IMR-90 (cell line): ENCODE measurements at regions not wholly inside any gene's neighbourhood (a gene's known extent, or its start where the extent isn't known, plus 50 kb on each side); places are given as distances from the start of the nearest gene placed in this dataset.

ENCODE experiments used
- ATAC-seq: fragments of 200-7000 bp; cut with Tn5 transposase; 2 replicates; pipeline ENCODE4 v1.9.1; 2020; ENCODE audit warnings: low read depth, mild to moderate bottlenecking, moderate library complexity
- BruUV-seq: library from RNA; stranded (reverse); fragments of 400-500 nt; replicated peaks from 2 replicates; lab custom pipeline; 2021; lab: Mats Ljungman, UMichigan
- CTCF ChIA-PET: fragments of 300-600 bp; formaldehyde crosslinking; extraction: SDS; loops from one replicate; lab custom pipeline; 2021; ENCODE audit warnings: antibody characterized with exemption; lab: Yijun Ruan, JAX
- POLR2A ChIA-PET: fragments of 300-600 bp; sonication (Branson Sonifier 250); formaldehyde crosslinking; loops from one replicate; lab custom pipeline; 2022; ENCODE audit warnings: antibody characterized with exemption; ENCODE audit not compliant: unreplicated experiment; lab: Charles Lee
- DNase-seq: peaks from one replicate; pipeline ENCODE4 v3.0.0; 2013
- H2AFZ ChIP-seq: replicated peaks from 2 replicates; pipeline ENCODE3; 2013; ENCODE audit warnings: low read length, mild to moderate bottlenecking; ENCODE audit not compliant: poor library complexity
- H2AK5ac ChIP-seq: 2 replicates; pipeline ENCODE4 v1.6.1; 2013; ENCODE audit warnings: low read depth, low read length, inconsistent platforms
- H2AK9ac ChIP-seq: replicated peaks from 2 replicates; pipeline ENCODE3; 2013; ENCODE audit warnings: mild to moderate bottlenecking, low read depth, low read length, moderate library complexity; ENCODE audit not compliant: poor library complexity
- H2BK120ac ChIP-seq: 2 replicates; pipeline ENCODE4 v1.6.1; 2013; ENCODE audit warnings: low read depth, low read length, inconsistent platforms
- H2BK15ac ChIP-seq: 3 replicates; pipeline ENCODE4 v1.6.1; 2013; ENCODE audit warnings: low read depth, low read length, inconsistent platforms
- H2BK20ac ChIP-seq: 2 replicates; pipeline ENCODE4 v1.6.1; 2013; ENCODE audit warnings: low read depth, mild to moderate bottlenecking, inconsistent platforms, low read length, moderate library complexity
- H2BK5ac ChIP-seq: 2 replicates; pipeline ENCODE4 v1.6.1; 2013; ENCODE audit warnings: mild to moderate bottlenecking, low read depth, low read length, inconsistent platforms; ENCODE audit not compliant: poor library complexity, severe bottlenecking
- H3K14ac ChIP-seq: replicated peaks from 2 replicates; pipeline ENCODE4 v1.6.1; 2013; ENCODE audit warnings: low read depth, low read length, inconsistent platforms
- H3K18ac ChIP-seq: 2 replicates; pipeline ENCODE4 v1.6.1; 2013; ENCODE audit warnings: low read depth, low read length, control low read depth
- H3K23ac ChIP-seq: 2 replicates; pipeline ENCODE4 v1.6.1; 2013; ENCODE audit warnings: low read depth, low read length, inconsistent platforms
- H3K27ac ChIP-seq: 2 replicates; pipeline ENCODE4 v1.5.1; 2013; ENCODE audit warnings: mild to moderate bottlenecking, control low read depth, low read length; ENCODE audit not compliant: insufficient read depth
- H3K27me3 ChIP-seq: 2 replicates; pipeline ENCODE4 v1.6.1; 2013; ENCODE audit warnings: low read length; ENCODE audit not compliant: control insufficient read depth, insufficient read depth
- H3K36me3 ChIP-seq: 2 replicates; pipeline ENCODE4 v1.6.1; 2013; ENCODE audit warnings: low read length, mixed read lengths; ENCODE audit not compliant: control insufficient read depth, insufficient read depth
- H3K4ac ChIP-seq: 2 replicates; pipeline ENCODE4 v1.6.1; 2013; ENCODE audit warnings: low read depth, low read length, inconsistent platforms
- H3K4me1 ChIP-seq: 2 replicates; pipeline ENCODE4 v1.6.1; 2013; ENCODE audit warnings: low read length, mixed read lengths; ENCODE audit not compliant: control insufficient read depth, insufficient read depth
- H3K4me2 ChIP-seq: 2 replicates; pipeline ENCODE4 v1.6.1; 2013; ENCODE audit warnings: low read depth, mild to moderate bottlenecking, control low read depth, low read length, moderate library complexity
- H3K4me3 ChIP-seq: 2 replicates; pipeline ENCODE4 v1.5.1; 2013; ENCODE audit warnings: low read depth, mild to moderate bottlenecking, control low read depth, low read length, moderate library complexity; ENCODE audit not compliant: insufficient read depth
- H3K56ac ChIP-seq: 2 replicates; pipeline ENCODE4 v1.6.1; 2013; ENCODE audit warnings: low read length, inconsistent platforms; ENCODE audit not compliant: insufficient read depth; ENCODE audit errors: extremely low read depth
- H3K79me1 ChIP-seq, 2 experiments: 2 replicates each; pipeline ENCODE4 v1.6.1; 2013; ENCODE audit warnings: low read length in 2 of 2, inconsistent platforms in 1 of 2, low read depth in 1 of 2
- H3K9ac ChIP-seq: 2 replicates; pipeline ENCODE4 v1.6.1; 2013; ENCODE audit warnings: low read depth, low read length, control low read depth
- H3K9me1 ChIP-seq: 2 replicates; pipeline ENCODE4 v1.6.1; 2013; ENCODE audit warnings: low read length, inconsistent platforms; ENCODE audit not compliant: insufficient read depth
- H3K9me3 ChIP-seq: 2 replicates; pipeline ENCODE4 v1.6.1; 2013; ENCODE audit warnings: low read length; ENCODE audit not compliant: control insufficient read depth, insufficient read depth
- H4K20me1 ChIP-seq: 2 replicates; pipeline ENCODE4 v1.6.1; 2013; ENCODE audit warnings: low read length, inconsistent platforms; ENCODE audit not compliant: insufficient read depth
- H4K5ac ChIP-seq: 2 replicates; pipeline ENCODE4 v1.6.1; 2013; ENCODE audit warnings: mild to moderate bottlenecking, low read depth, low read length, control low read depth
- H4K8ac ChIP-seq, 2 experiments: 2 replicates each; pipeline ENCODE4 v1.6.1; 2013; ENCODE audit warnings: low read depth in 2 of 2, low read length in 2 of 2, control low read depth in 1 of 2, inconsistent platforms in 1 of 2
- H4K91ac ChIP-seq: 2 replicates; pipeline ENCODE4 v1.6.1; 2013; ENCODE audit warnings: low read depth, low read length, inconsistent platforms; ENCODE audit not compliant: insufficient read depth
- BHLHE40 ChIP-seq: fragments of 150-350 bp; IDR thresholded peaks from 2 replicates; pipeline ENCODE4 v1.6.1; 2016; ENCODE audit warnings: mild to moderate bottlenecking, low read depth, low read length
- CEBPB ChIP-seq: IDR thresholded peaks from 2 replicates; pipeline ENCODE4 v1.6.1; 2012; ENCODE audit warnings: low read depth, low read length, improper control_type of control experiment
- CHD1 ChIP-seq: IDR thresholded peaks from 2 replicates; pipeline ENCODE4 v1.6.1; 2012; ENCODE audit warnings: low read depth, low read length, improper control_type of control experiment
- CTCF ChIP-seq: conservative IDR thresholded peaks from 2 replicates; pipeline ENCODE4 v1.5.1; 2012; ENCODE audit warnings: mild to moderate bottlenecking, low read depth, low read length, improper control_type of control experiment
- MXI1 ChIP-seq: IDR thresholded peaks from 2 replicates; pipeline ENCODE4 v1.6.1; 2012; ENCODE audit warnings: low read depth, mild to moderate bottlenecking, low read length, moderate library complexity, borderline replicate concordance
- RAD21 ChIP-seq: IDR thresholded peaks from 2 replicates; pipeline ENCODE4 v1.6.1; 2012; ENCODE audit warnings: low read length, improper control_type of control experiment
- RCOR1 ChIP-seq: IDR thresholded peaks from 2 replicates; pipeline ENCODE4 v1.6.1; 2012; ENCODE audit warnings: mild to moderate bottlenecking, low read length, improper control_type of control experiment; ENCODE audit not compliant: insufficient replicate concordance
- RFX5 ChIP-seq: IDR thresholded peaks from 2 replicates; pipeline ENCODE4 v1.8.0; 2012; ENCODE audit warnings: low read depth, mild to moderate bottlenecking, low read length, moderate library complexity
- USF2 ChIP-seq: fragments of 150-350 bp; IDR thresholded peaks from 2 replicates; pipeline ENCODE4 v1.6.1; 2017; ENCODE audit warnings: mild to moderate bottlenecking, antibody characterized with exemption, low read length, low read depth
- WGBS, 2 experiments: methylation state at CpG; one replicate each; pipeline versions ENCODE4 v1.1.5 to v1.1.7; 2013; ENCODE audit warnings: missing lambda C conversion rate in 2 of 2; ENCODE audit not compliant: insufficient read length in 1 of 2; ENCODE audit errors: extremely low coverage in 2 of 2; 5-methylcytosine and 5-hydroxymethylcytosine counted together
- dilution Hi-C: fragments of 300-500 bp; cut with HindIII; formaldehyde crosslinking; loops from one replicate; pipeline ENCODE4 v1.14.3; 2018; ENCODE audit warnings: low sequenced_read_pairs; ENCODE audit not compliant: unreplicated experiment
- in situ Hi-C: fragments of 300-500 bp; cut with MboI; formaldehyde crosslinking; loops from 3 replicates; pipeline ENCODE4 v1.14.3; 2019; ENCODE audit warnings: low sequenced_read_pairs, inconsistent platforms, mixed read lengths
- intact Hi-C: fragments of 100-400 bp; cut with micrococcal nuclease; formaldehyde crosslinking; loops from 2 replicates; pipeline ENCODE4 v1.10.0; 2022

GRCh38 chr11:41803895-41804294 lies 344.4 kb upstream of the LRRC4C start:
- Histone ChIP-seq H3K36me3 (no peaks in the 10 kb centered on the region), H3K4ac (no peak overlapping the region), H4K8ac (no peak overlapping the region), H2BK15ac (no peak overlapping the region), H2AK9ac (no peak overlapping the region), H3K4me2 (no peak overlapping the region), H3K27ac (no peak overlapping the region), H3K9ac (no peak overlapping the region), H3K9me1 (no peaks in the 10 kb centered on the region), H4K91ac (no peak overlapping the region), H4K5ac (no peak overlapping the region), H4K20me1 (no peaks in the 10 kb centered on the region), H2AK5ac (no peak overlapping the region), H3K56ac (no peak overlapping the region), H3K14ac (no peak overlapping the region), H2AFZ (no peak overlapping the region), H3K4me3 (no peak overlapping the region), H3K79me1 (no peaks in the 10 kb centered on the region), H2BK120ac (no peak overlapping the region), H3K4me1 (no peaks in the 10 kb centered on the region), H3K18ac (no peak overlapping the region), H3K23ac (no peak overlapping the region), H2BK5ac (no peak overlapping the region), H2BK20ac (no peak overlapping the region), H3K27me3 (no peaks in the 10 kb centered on the region), H3K9me3 (no peaks in the 10 kb centered on the region)
- in situ Hi-C loops (no loop called here), dilution Hi-C loops (no loop called here), intact Hi-C loops (no loop called here)
- ATAC-seq (no peak), DNase-seq (no peak)
- BruUV-seq: no TSS peak
- POLR2A ChIA-PET: no interaction called here
- TF ChIP-seq MXI1 (no peak), CHD1 (no peak), RAD21 (no peak), BHLHE40 (no peak), CTCF (no peak), RCOR1 (no peak), CEBPB (no peak), USF2 (no peak), RFX5 (no peak)
- CTCF ChIA-PET: no interaction called here
- WGBS, 2 experiments: no CpG with 5 or more reads among the region's 4 CpGs
